HEK293 (cell line): ENCODE measurements at regions not wholly inside any gene's neighbourhood (a gene's known extent, or its start where the extent isn't known, plus 50 kb on each side); places are given as distances from the start of the nearest gene placed in this dataset.

Experiments
- CTCF ChIP-seq: fragments of 450-650 bp; formaldehyde crosslinking; IDR thresholded peaks from 2 replicates; pipeline ENCODE4 v1.5.1; 2016; ENCODE audit warnings: missing biosample characterization, missing genetic modification characterization
- KLF8 ChIP-seq: fragments of 450-650 bp; formaldehyde crosslinking; IDR thresholded peaks from 2 replicates; pipeline ENCODE4 v1.5.1; 2016; ENCODE audit warnings: missing biosample characterization, missing genetic modification characterization
- MEIS1 ChIP-seq: sonication (generic); formaldehyde crosslinking; IDR thresholded peaks from 2 replicates; pipeline ENCODE4 v1.8.1; 2022; ENCODE audit warnings: missing genetic modification reagents, mild to moderate bottlenecking, borderline replicate concordance
- YY1 ChIP-seq: fragments of 450-650 bp; formaldehyde crosslinking; IDR thresholded peaks from 2 replicates; pipeline ENCODE4 v1.5.1; 2018; ENCODE audit warnings: missing biosample characterization, missing genetic modification characterization
- ZBTB21 ChIP-seq: fragments of 450-650 bp; formaldehyde crosslinking; IDR thresholded peaks from 2 replicates; pipeline ENCODE4 v1.5.1; 2017; ENCODE audit warnings: missing biosample characterization, missing genetic modification characterization
- ZNF114 ChIP-seq: fragments of 450-650 bp; formaldehyde crosslinking; IDR thresholded peaks from 2 replicates; pipeline ENCODE4 v1.5.0; 2017; ENCODE audit warnings: missing biosample characterization, missing genetic modification characterization
- ZNF16 ChIP-seq: fragments of 450-650 bp; formaldehyde crosslinking; IDR thresholded peaks from 2 replicates; pipeline ENCODE4 v1.5.1; 2016; ENCODE audit warnings: low read depth, missing biosample characterization, missing genetic modification characterization
- ZNF24 ChIP-seq: fragments of 450-650 bp; formaldehyde crosslinking; IDR thresholded peaks from 2 replicates; pipeline ENCODE4 v1.5.1; 2016; ENCODE audit warnings: missing biosample characterization, missing genetic modification characterization
- ZNF302 ChIP-seq: fragments of 450-650 bp; formaldehyde crosslinking; IDR thresholded peaks from 2 replicates; pipeline ENCODE4 v1.5.1; 2016; ENCODE audit warnings: missing biosample characterization, missing genetic modification characterization, low read depth
- ZSCAN30 ChIP-seq: fragments of 450-650 bp; IDR thresholded peaks from 2 replicates; pipeline ENCODE4 v1.5.1; 2018; ENCODE audit warnings: missing biosample characterization, mild to moderate bottlenecking, missing genetic modification characterization, moderate library complexity
- TF ChIP-seq, protein P1 (sequence below): fragments of 450-650 bp; formaldehyde crosslinking; IDR thresholded peaks from 2 replicates; pipeline ENCODE4 v1.5.1; 2017; ENCODE audit warnings: missing biosample characterization, missing genetic modification characterization
- TF ChIP-seq, protein P2 (sequence below): sonication (generic); formaldehyde crosslinking; IDR thresholded peaks from 2 replicates; pipeline ENCODE4 v1.8.1; 2022; ENCODE audit warnings: mild to moderate bottlenecking, moderate library complexity, missing genetic modification reagents
- TF ChIP-seq, protein P3 (sequence below): fragments of 450-650 bp; formaldehyde crosslinking; IDR thresholded peaks from 2 replicates; pipeline ENCODE4 v1.5.1; 2016; ENCODE audit warnings: missing biosample characterization, missing genetic modification characterization, low read depth

DNA sequence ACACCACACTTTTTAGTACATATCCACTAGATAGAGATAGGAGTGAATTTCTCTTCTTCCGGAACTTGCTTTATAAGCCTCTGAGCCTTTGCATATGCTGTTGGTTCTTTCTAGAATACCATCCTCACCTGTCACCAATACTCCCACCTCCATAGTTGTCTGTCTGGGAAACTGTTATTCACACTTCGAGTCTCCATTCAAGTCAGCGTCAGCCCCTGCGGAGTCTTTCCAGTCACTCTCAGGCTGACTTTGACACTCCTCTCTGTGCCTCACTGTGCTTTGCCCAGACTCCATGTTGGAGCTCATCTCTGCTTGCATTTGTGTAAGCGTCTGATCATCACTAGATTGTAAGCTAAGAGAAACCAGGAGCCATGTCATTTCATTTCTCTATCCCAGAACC lies 66.5 kb upstream of the NRBF2 start:
- TF ChIP-seq CTCF (tag by site-specific recombination), result no peak
- TF ChIP-seq, protein P1, sequence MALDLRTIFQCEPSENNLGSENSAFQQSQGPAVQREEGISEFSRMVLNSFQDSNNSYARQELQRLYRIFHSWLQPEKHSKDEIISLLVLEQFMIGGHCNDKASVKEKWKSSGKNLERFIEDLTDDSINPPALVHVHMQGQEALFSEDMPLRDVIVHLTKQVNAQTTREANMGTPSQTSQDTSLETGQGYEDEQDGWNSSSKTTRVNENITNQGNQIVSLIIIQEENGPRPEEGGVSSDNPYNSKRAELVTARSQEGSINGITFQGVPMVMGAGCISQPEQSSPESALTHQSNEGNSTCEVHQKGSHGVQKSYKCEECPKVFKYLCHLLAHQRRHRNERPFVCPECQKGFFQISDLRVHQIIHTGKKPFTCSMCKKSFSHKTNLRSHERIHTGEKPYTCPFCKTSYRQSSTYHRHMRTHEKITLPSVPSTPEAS (tag by site-specific recombination), result no peak
- no peak for TF ChIP-seq ZNF24 (tag by site-specific recombination)
- TF ChIP-seq, protein P2, sequence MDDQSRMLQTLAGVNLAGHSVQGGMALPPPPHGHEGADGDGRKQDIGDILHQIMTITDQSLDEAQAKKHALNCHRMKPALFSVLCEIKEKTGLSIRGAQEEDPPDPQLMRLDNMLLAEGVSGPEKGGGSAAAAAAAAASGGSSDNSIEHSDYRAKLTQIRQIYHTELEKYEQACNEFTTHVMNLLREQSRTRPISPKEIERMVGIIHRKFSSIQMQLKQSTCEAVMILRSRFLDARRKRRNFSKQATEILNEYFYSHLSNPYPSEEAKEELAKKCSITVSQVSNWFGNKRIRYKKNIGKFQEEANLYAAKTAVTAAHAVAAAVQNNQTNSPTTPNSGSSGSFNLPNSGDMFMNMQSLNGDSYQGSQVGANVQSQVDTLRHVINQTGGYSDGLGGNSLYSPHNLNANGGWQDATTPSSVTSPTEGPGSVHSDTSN (CRISPR knock-in tag), result no peak
- TF ChIP-seq, protein P3, sequence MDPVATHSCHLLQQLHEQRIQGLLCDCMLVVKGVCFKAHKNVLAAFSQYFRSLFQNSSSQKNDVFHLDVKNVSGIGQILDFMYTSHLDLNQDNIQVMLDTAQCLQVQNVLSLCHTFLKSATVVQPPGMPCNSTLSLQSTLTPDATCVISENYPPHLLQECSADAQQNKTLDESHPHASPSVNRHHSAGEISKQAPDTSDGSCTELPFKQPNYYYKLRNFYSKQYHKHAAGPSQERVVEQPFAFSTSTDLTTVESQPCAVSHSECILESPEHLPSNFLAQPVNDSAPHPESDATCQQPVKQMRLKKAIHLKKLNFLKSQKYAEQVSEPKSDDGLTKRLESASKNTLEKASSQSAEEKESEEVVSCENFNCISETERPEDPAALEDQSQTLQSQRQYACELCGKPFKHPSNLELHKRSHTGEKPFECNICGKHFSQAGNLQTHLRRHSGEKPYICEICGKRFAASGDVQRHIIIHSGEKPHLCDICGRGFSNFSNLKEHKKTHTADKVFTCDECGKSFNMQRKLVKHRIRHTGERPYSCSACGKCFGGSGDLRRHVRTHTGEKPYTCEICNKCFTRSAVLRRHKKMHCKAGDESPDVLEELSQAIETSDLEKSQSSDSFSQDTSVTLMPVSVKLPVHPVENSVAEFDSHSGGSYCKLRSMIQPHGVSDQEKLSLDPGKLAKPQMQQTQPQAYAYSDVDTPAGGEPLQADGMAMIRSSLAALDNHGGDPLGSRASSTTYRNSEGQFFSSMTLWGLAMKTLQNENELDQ, result no peak
- TF ChIP-seq YY1 (tag by site-specific recombination), result no peak
- no peak for TF ChIP-seq MEIS1 (CRISPR knock-in tag)
- no peak for TF ChIP-seq ZSCAN30 (tag by site-specific recombination)
- TF ChIP-seq ZNF114 (tag by site-specific recombination), result no peak
- no peak for TF ChIP-seq ZNF302
- TF ChIP-seq ZNF16 (tag by site-specific recombination), result no peak
- no peak for TF ChIP-seq ZBTB21 (tag by site-specific recombination)
- no peak for TF ChIP-seq KLF8
